Right forelimb (tissue), 1 donor: ENCODE measurements at regions not wholly inside any gene's neighbourhood (a gene's known extent, or its start where the extent isn't known, plus 50 kb on each side); places are given as distances from the start of the nearest gene placed in this dataset.

Experiments
- DNase-seq: peaks from one replicate; pipeline ENCODE4 v3.0.0-alpha.2; 2018

- DNase-seq: no peak
These were observed 301.8 kb downstream of the TFAP2C start for GRCh38 chr20:56930876-56931275.

- DNase-seq: no peak
These were observed 303.6 kb downstream of the TFAP2C start for GRCh38 chr20:56932575-56933330.

- DNase-seq: no peak
These were observed 304.2 kb downstream of the TFAP2C start for GRCh38 chr20:56933331-56933698.

- DNase-seq: no peak
These were observed 305.8 kb downstream of the TFAP2C start for GRCh38 chr20:56934888-56935287.

- no peak for DNase-seq
These were observed 311.4 kb downstream of the TFAP2C start for GRCh38 chr20:56940466-56940865.

GRCh38 chr20:56941101-56941686 lies 312.1 kb downstream of the TFAP2C start:
- no peak for DNase-seq

GRCh38 chr20:56943946-56944945 lies 315.1 kb downstream of the TFAP2C start:
- no peak for DNase-seq

- no peak for DNase-seq
These were observed 316.0 kb downstream of the TFAP2C start for GRCh38 chr20:56945057-56945456.

GRCh38 chr20:56945901-56946300 lies 316.8 kb downstream of the TFAP2C start:
- DNase-seq: no peak

- no peak for DNase-seq
These were observed 317.1 kb downstream of the BMP7 start for GRCh38 chr20:56949318-56949717.

- no peak for DNase-seq
These were observed 314.0 kb downstream of the BMP7 start for GRCh38 chr20:56952258-56953047.

GRCh38 chr20:56953048-56953586 lies 313.3 kb downstream of the BMP7 start:
- DNase-seq: no peak

- DNase-seq: no peak
These were observed 311.6 kb downstream of the BMP7 start for GRCh38 chr20:56954797-56955196.

GRCh38 chr20:56955680-56956079 lies 310.8 kb downstream of the BMP7 start:
- DNase-seq: no peak

- DNase-seq: no peak
These were observed 309.9 kb downstream of the BMP7 start for GRCh38 chr20:56956534-56956933.

GRCh38 chr20:56957737-56958553 lies 308.5 kb downstream of the BMP7 start:
- peak; percentile 65 for DNase-seq

- DNase-seq: no peak
These were observed 301.5 kb downstream of the BMP7 start for GRCh38 chr20:56964901-56965300.

GRCh38 chr20:56967916-56968315 lies 298.5 kb downstream of the BMP7 start:
- no peak for DNase-seq

GRCh38 chr20:56968376-56969048 lies 297.9 kb downstream of the BMP7 start:
- DNase-seq: no peak

- no peak for DNase-seq
These were observed 291.8 kb downstream of the BMP7 start for GRCh38 chr20:56974499-56975250.
